ENCODE measurements at regions not wholly inside any gene's neighbourhood (a gene's known extent, or its start where the extent isn't known, plus 50 kb on each side); places are given as distances from the start of the nearest gene placed in this dataset.

DNA sequence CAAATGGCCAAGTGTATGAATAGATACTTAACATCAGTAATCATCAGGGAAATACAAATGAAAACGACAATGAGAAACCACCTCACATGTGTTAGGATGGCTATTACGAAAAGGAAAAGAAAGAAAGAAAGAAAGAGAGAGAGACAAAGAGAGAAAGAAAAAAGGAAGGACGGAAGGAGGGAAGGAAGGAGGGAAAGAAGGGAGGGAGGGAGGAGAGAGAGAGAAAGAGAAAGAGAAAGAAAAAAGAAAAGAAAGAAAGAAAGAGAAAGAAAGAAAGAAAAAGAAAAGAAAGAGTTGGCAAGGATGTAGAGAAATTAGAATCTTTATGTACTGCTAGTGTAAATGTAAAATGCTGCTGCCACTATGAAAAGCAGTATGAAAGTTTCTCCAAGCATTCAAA, 90.7 kb upstream of the DPT start:
- H3K27ac Mint-ChIP-seq: no peak overlapping the region
- ATAC-seq (ENCODE audit: low read depth in 2 of 2) (no peak), DNase-seq (no peak)
- H3K27me3 Mint-ChIP-seq: peaks cover 9% of the 10 kb centered on the region
- no peaks in the 10 kb centered on the region for H3K36me3 Mint-ChIP-seq
- H3K9me3 Mint-ChIP-seq: peaks cover 0 to 1% (median 0%) of the 10 kb centered on the region in 7 donors
- no peaks in the 10 kb centered on the region for H3K4me1 ChIP-seq (ENCODE audit: control insufficient read depth, insufficient read depth, low read length, poor library complexity, severe bottlenecking)
- peaks cover 0 to 3% (median under 1%) of the 10 kb centered on the region in 4 donors for H3K4me1 Mint-ChIP-seq
- no peak overlapping the region for H3K27ac ChIP-seq (ENCODE audit: insufficient read depth, low read length, poor library complexity, severe bottlenecking)
- no peak overlapping the region for H3K4me3 ChIP-seq (ENCODE audit: low read depth, low read length)
- H3K9me3 ChIP-seq (ENCODE audit: control insufficient read depth in 2 of 2, low read length in 2 of 2): no peaks in the 10 kb centered on the region
- no peaks in the 10 kb centered on the region for H3K36me3 ChIP-seq (ENCODE audit: control insufficient read depth, insufficient read depth, low read length)
- peak overlapping the region in 1 of 4 donors; percentile 24 for H3K4me3 Mint-ChIP-seq
- peaks cover 3% of the 10 kb centered on the region for H3K27me3 ChIP-seq (ENCODE audit: control insufficient read depth, insufficient read depth, low read length)

DNA sequence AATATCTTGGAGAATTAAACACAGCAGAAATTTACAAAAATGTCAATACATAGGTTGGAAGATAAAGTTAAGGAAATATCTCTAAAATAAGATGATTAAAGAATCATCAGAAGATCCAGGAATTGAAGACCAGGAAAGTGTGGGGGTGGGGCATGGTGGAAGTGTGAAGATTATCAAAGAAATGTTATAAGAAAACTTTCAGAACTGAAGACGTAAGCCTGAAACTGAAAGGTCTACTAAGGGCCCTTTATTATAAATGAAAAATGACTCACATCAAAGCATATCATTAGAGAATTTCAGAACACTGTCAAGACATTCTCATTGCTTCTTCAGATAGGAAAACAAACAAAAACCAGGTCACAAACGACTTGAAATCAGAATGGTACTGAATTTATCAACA, 92.4 kb upstream of the DPT start:
- Histone ChIP-seq H3K27ac (ENCODE audit: insufficient read depth, low read length, poor library complexity, severe bottlenecking) (no peak overlapping the region), H3K4me1 (ENCODE audit: control insufficient read depth, insufficient read depth, low read length, poor library complexity, severe bottlenecking) (no peaks in the 10 kb centered on the region), H3K9me3 (ENCODE audit: control insufficient read depth in 2 of 2, low read length in 2 of 2) (no peaks in the 10 kb centered on the region), H3K36me3 (ENCODE audit: control insufficient read depth, insufficient read depth, low read length) (no peaks in the 10 kb centered on the region), H3K27me3 (ENCODE audit: control insufficient read depth, insufficient read depth, low read length) (peaks cover 3% of the 10 kb centered on the region), H3K4me3 (ENCODE audit: low read depth, low read length) (no peak overlapping the region)
- Mint-ChIP-seq H3K9me3 (peaks cover 0 to 2% (median 0%) of the 10 kb centered on the region in 7 donors), H3K4me1 (peaks cover 0 to 3% (median under 1%) of the 10 kb centered on the region in 4 donors), H3K36me3 (no peaks in the 10 kb centered on the region), H3K27ac (peak overlapping the region in 1 of 3 donors; percentile 43), H3K4me3 (no peak overlapping the region), H3K27me3 (peaks cover 9% of the 10 kb centered on the region)
- no peak for DNase-seq
- no peak for ATAC-seq (ENCODE audit: low read depth in 2 of 2)

DNA sequence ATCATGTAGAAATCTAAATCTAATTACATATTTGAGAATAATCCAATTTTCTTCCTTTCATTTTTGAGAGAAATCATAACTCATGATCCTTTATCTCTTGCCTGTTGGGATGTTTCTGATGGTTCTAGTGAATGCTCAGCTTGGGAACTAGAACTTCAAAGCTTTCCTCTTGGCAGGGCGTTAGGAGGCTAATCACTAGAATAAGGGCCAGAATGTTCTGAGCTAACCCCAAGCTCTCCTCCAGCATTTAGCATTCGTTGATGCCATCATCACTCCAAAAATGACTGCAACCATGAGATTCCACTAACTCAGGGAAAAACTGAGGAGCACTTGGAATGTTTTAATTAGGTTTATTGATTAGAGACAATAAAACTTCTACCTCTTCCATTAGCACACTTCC, 93.9 kb upstream of the DPT start:
- Mint-ChIP-seq H3K36me3 (no peaks in the 10 kb centered on the region), H3K4me1 (peaks cover 0 to 3% (median under 1%) of the 10 kb centered on the region in 4 donors), H3K9me3 (peaks cover 0 to 2% (median 0%) of the 10 kb centered on the region in 7 donors), H3K4me3 (no peak overlapping the region), H3K27ac (no peak overlapping the region), H3K27me3 (peaks cover 9% of the 10 kb centered on the region)
- Histone ChIP-seq H3K27ac (ENCODE audit: insufficient read depth, low read length, poor library complexity, severe bottlenecking) (no peak overlapping the region), H3K4me3 (ENCODE audit: low read depth, low read length) (no peak overlapping the region), H3K27me3 (ENCODE audit: control insufficient read depth, insufficient read depth, low read length) (peaks cover 3% of the 10 kb centered on the region), H3K9me3 (ENCODE audit: control insufficient read depth in 2 of 2, low read length in 2 of 2) (no peaks in the 10 kb centered on the region), H3K4me1 (ENCODE audit: control insufficient read depth, insufficient read depth, low read length, poor library complexity, severe bottlenecking) (no peaks in the 10 kb centered on the region), H3K36me3 (ENCODE audit: control insufficient read depth, insufficient read depth, low read length) (no peaks in the 10 kb centered on the region)
- no peak for DNase-seq
- no peak for ATAC-seq (ENCODE audit: low read depth in 2 of 2)

DNA sequence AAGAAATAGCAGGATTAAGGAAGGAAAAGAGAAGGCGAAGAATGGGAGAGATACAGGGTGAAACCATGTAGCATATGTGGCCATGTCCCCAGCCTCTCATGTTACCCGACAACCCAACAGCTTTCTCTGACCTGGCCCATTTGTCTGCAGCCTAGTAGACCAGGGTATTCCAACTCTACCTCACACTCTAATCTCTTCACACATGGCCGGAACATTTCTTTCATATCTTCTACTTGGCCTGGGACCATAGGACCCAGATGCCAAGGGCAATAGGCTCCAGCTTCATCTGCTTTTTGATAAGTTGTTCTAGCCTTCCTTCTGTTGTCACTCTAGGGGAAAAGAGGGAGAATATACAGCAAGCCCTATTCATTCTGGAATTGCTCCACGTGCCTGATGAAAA, 95.0 kb upstream of the DPT start:
- Mint-ChIP-seq H3K4me1 (peaks cover 0 to 3% (median under 1%) of the 10 kb centered on the region in 4 donors), H3K4me3 (no peak overlapping the region), H3K36me3 (no peaks in the 10 kb centered on the region), H3K27ac (no peak overlapping the region), H3K27me3 (peaks cover 9% of the 10 kb centered on the region), H3K9me3 (peaks cover 0 to 2% (median 0%) of the 10 kb centered on the region in 7 donors)
- H3K27me3 ChIP-seq (ENCODE audit: control insufficient read depth, insufficient read depth, low read length): peaks cover 3% of the 10 kb centered on the region
- DNase-seq: no peak
- no peaks in the 10 kb centered on the region for H3K36me3 ChIP-seq (ENCODE audit: control insufficient read depth, insufficient read depth, low read length)
- ATAC-seq (ENCODE audit: low read depth in 2 of 2): no peak
- no peaks in the 10 kb centered on the region for H3K9me3 ChIP-seq (ENCODE audit: control insufficient read depth in 2 of 2, low read length in 2 of 2)
- H3K27ac ChIP-seq (ENCODE audit: insufficient read depth, low read length, poor library complexity, severe bottlenecking): no peak overlapping the region
- no peaks in the 10 kb centered on the region for H3K4me1 ChIP-seq (ENCODE audit: control insufficient read depth, insufficient read depth, low read length, poor library complexity, severe bottlenecking)
- no peak overlapping the region for H3K4me3 ChIP-seq (ENCODE audit: low read depth, low read length)

DNA sequence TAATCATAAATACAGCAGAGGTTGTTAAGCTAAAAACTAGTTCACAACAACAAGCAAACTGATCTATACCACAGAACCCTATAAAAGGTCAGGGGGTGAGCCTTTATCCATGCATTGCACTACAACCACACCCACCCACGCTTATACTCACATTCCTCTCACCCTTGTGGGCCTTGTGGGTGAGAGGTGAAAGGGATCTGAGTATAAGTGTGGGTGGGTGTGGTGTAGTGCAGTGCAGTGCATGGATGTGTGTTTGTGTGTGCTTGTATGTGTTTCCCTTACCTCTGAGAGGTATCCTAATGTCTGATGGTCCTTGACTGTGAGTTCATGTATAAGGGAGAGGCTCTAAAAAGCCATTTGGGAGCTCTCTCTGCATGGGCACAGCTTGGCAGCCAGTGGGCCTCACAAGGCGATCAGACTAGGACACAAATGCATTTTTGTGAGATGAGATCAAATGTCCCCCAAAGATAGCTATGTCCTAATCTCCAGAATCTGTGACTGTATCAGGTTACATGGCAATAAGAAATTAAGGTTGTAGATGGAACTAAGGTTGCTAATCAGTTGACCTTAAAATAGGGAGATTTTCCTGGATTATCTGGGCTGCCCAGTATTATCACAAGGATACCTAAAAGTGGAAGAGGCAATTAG, 95.5 kb upstream of the DPT start:
- H3K36me3 ChIP-seq (ENCODE audit: control insufficient read depth, insufficient read depth, low read length): no peaks in the 10 kb centered on the region
- H3K27me3 ChIP-seq (ENCODE audit: control insufficient read depth, insufficient read depth, low read length): peaks cover 3% of the 10 kb centered on the region
- H3K4me1 ChIP-seq (ENCODE audit: control insufficient read depth, insufficient read depth, low read length, poor library complexity, severe bottlenecking): no peaks in the 10 kb centered on the region
- ATAC-seq (ENCODE audit: low read depth in 2 of 2) (no peak), DNase-seq (no peak)
- H3K4me3 Mint-ChIP-seq: no peak overlapping the region
- no peak overlapping the region for H3K27ac ChIP-seq (ENCODE audit: insufficient read depth, low read length, poor library complexity, severe bottlenecking)
- H3K27ac Mint-ChIP-seq: no peak overlapping the region
- H3K9me3 Mint-ChIP-seq: peaks cover 0 to 2% (median 0%) of the 10 kb centered on the region in 7 donors
- peaks cover 0 to 3% (median under 1%) of the 10 kb centered on the region in 4 donors for H3K4me1 Mint-ChIP-seq
- no peaks in the 10 kb centered on the region for H3K36me3 Mint-ChIP-seq
- peaks cover 7% of the 10 kb centered on the region for H3K27me3 Mint-ChIP-seq
- no peak overlapping the region for H3K4me3 ChIP-seq (ENCODE audit: low read depth, low read length)
- H3K9me3 ChIP-seq (ENCODE audit: control insufficient read depth in 2 of 2, low read length in 2 of 2): no peaks in the 10 kb centered on the region

DNA sequence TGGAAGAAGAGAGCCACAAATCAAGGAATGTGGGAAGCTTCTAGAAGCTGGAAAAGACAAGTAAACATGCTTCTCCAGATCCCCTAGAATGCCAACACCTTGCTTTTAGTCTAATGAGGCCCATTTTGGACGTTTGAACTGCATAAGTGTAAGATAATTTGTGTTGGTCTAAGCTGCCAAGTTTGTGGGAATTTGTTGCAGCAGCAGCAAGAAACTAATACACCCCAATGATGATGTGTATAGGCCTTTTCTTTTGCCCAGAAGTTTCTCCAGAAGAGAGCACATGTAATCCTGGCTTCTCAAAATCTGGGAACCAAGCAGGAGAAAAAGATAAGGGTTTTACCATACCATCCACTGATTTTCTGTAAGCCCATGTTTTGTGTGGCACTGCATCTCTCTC, 96.1 kb upstream of the DPT start:
- Mint-ChIP-seq H3K9me3 (peaks cover 0 to 2% (median 0%) of the 10 kb centered on the region in 7 donors), H3K36me3 (no peaks in the 10 kb centered on the region), H3K27ac (no peak overlapping the region), H3K27me3 (peaks cover 5% of the 10 kb centered on the region), H3K4me3 (no peak overlapping the region), H3K4me1 (peaks cover 0 to 3% (median under 1%) of the 10 kb centered on the region in 4 donors)
- H3K36me3 ChIP-seq (ENCODE audit: control insufficient read depth, insufficient read depth, low read length): no peaks in the 10 kb centered on the region
- peaks cover 3% of the 10 kb centered on the region for H3K27me3 ChIP-seq (ENCODE audit: control insufficient read depth, insufficient read depth, low read length)
- no peak overlapping the region for H3K4me3 ChIP-seq (ENCODE audit: low read depth, low read length)
- DNase-seq: no peak
- H3K4me1 ChIP-seq (ENCODE audit: control insufficient read depth, insufficient read depth, low read length, poor library complexity, severe bottlenecking): no peaks in the 10 kb centered on the region
- ATAC-seq (ENCODE audit: low read depth in 2 of 2): no peak
- no peak overlapping the region for H3K27ac ChIP-seq (ENCODE audit: insufficient read depth, low read length, poor library complexity, severe bottlenecking)
- H3K9me3 ChIP-seq (ENCODE audit: control insufficient read depth in 2 of 2, low read length in 2 of 2): no peaks in the 10 kb centered on the region

DNA sequence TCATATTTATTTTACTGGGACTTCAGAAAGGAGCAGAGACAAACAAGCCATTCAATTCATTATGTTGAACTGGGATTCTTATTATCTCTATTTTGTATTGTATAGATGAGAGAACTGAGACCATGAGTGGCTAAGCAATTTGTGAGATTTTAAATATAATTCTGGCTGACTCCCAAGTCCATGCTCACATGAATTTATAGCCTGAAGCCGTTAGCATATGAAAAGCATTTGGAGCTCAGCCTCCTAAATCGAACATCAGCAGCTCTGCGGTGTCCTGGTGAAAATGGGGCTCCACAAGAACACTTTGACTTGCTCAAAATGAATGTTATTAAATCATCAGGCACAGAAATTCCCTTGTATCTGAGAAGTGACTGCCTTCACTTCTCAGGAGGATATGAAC, 96.8 kb upstream of the DPT start:
- peaks cover 9% of the 10 kb centered on the region for H3K27me3 Mint-ChIP-seq
- Histone ChIP-seq H3K4me3 (ENCODE audit: low read depth, low read length) (no peak overlapping the region), H3K4me1 (ENCODE audit: control insufficient read depth, insufficient read depth, low read length, poor library complexity, severe bottlenecking) (no peaks in the 10 kb centered on the region), H3K27me3 (ENCODE audit: control insufficient read depth, insufficient read depth, low read length) (peaks cover 3% of the 10 kb centered on the region), H3K27ac (ENCODE audit: insufficient read depth, low read length, poor library complexity, severe bottlenecking) (no peak overlapping the region), H3K9me3 (ENCODE audit: control insufficient read depth in 2 of 2, low read length in 2 of 2) (no peaks in the 10 kb centered on the region), H3K36me3 (ENCODE audit: control insufficient read depth, insufficient read depth, low read length) (no peaks in the 10 kb centered on the region)
- DNase-seq: no peak
- H3K36me3 Mint-ChIP-seq: no peaks in the 10 kb centered on the region
- no peak overlapping the region for H3K27ac Mint-ChIP-seq
- H3K4me1 Mint-ChIP-seq: peaks cover 0 to 3% (median under 1%) of the 10 kb centered on the region in 4 donors
- H3K4me3 Mint-ChIP-seq: no peak overlapping the region
- no peak for ATAC-seq (ENCODE audit: low read depth in 2 of 2)
- H3K9me3 Mint-ChIP-seq: peaks cover 0 to 2% (median 0%) of the 10 kb centered on the region in 7 donors

DNA sequence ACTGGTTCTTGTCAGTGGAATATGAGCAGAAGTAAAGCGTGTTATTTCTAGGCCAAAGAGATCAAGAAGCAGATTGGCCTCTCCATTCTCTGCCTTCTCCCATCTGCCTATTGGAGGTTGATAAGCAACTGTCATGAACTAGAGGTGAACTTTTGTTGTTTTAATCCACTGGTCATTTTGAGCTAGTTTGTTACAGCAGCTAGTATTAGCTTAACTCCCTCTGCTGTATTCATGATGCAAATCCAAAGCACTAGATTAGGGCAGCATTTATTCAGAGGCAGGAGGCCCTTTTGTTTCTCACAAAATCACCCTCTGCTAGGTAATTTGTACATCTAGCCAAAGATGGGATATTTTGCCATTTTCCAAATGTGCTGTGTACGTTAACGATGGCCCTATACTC, 97.3 kb upstream of the DPT start:
- no peak for DNase-seq
- no peak overlapping the region for H3K4me3 ChIP-seq (ENCODE audit: low read depth, low read length)
- no peaks in the 10 kb centered on the region for H3K4me1 ChIP-seq (ENCODE audit: control insufficient read depth, insufficient read depth, low read length, poor library complexity, severe bottlenecking)
- H3K9me3 ChIP-seq (ENCODE audit: control insufficient read depth in 2 of 2, low read length in 2 of 2): no peaks in the 10 kb centered on the region
- peaks cover 3% of the 10 kb centered on the region for H3K27me3 ChIP-seq (ENCODE audit: control insufficient read depth, insufficient read depth, low read length)
- ATAC-seq (ENCODE audit: low read depth in 2 of 2): no peak
- peaks cover 0 to 3% (median under 1%) of the 10 kb centered on the region in 4 donors for H3K4me1 Mint-ChIP-seq
- H3K27me3 Mint-ChIP-seq: peaks cover 8% of the 10 kb centered on the region
- H3K27ac Mint-ChIP-seq: no peak overlapping the region
- no peaks in the 10 kb centered on the region for H3K36me3 ChIP-seq (ENCODE audit: control insufficient read depth, insufficient read depth, low read length)
- no peaks in the 10 kb centered on the region for H3K36me3 Mint-ChIP-seq
- H3K27ac ChIP-seq (ENCODE audit: insufficient read depth, low read length, poor library complexity, severe bottlenecking): no peak overlapping the region
- no peak overlapping the region for H3K4me3 Mint-ChIP-seq
- peaks cover 0 to 2% (median 0%) of the 10 kb centered on the region in 7 donors for H3K9me3 Mint-ChIP-seq
